Adrenal gland (tissue), 5 donors: ENCODE measurements at regions not wholly inside any gene's neighbourhood (a gene's known extent, or its start where the extent isn't known, plus 50 kb on each side); places are given as distances from the start of the nearest gene placed in this dataset.

Source experiments
- POLR2A ChIP-seq, 2 donors: fragments of 450-650 bp; IDR thresholded peaks; one replicate each; pipeline ENCODE4 v1.6.1; 2017; ENCODE audit warnings: antibody characterized with exemption in 2 of 2, mild to moderate bottlenecking in 2 of 2, moderate library complexity in 1 of 2
- TF ChIP-seq, protein P1 (sequence below), 6 experiments: fragments of 450-650 bp in 4 of 6; fragments of 200-600 bp in 2 of 6; sonication (generic) in 1 of 6; IDR thresholded peaks; 1 replicate in 5 of 6; 2 replicates in 1 of 6; pipeline versions ENCODE4 v1.5.1 to v1.8.0; 2016 to 2021; ENCODE audit warnings: antibody characterized with exemption in 6 of 6, mild to moderate bottlenecking in 2 of 6, moderate library complexity in 1 of 6
- donor health status: DM: no; HTN: no; CAD: no.

DNA sequence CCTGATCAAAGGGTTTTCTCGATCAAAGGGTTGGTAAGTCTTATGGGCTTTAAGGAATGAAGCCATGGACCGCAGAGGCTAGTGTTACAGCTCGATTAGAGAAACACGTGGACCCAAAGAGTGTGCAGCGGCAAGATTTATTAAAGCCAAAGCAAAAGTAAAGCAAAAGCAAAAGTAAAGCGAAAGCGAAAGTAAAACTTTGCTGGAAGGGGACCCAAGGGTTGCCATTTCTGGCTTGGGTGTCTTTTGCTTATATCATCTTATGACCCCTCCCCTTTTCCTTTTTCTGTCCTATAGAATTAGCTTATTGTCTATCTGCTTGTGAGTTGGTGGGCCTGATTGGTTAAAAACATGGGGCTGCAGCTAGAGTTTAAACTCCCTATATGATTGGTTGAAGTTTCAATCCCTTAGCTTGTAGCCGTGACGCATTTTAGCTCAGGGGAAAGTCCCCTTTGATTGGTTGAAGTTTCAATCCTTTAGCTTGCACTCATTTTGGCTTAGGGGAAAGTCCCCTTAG, 957.0 kb downstream of the AMY1C start:
- TF ChIP-seq, protein P1, sequence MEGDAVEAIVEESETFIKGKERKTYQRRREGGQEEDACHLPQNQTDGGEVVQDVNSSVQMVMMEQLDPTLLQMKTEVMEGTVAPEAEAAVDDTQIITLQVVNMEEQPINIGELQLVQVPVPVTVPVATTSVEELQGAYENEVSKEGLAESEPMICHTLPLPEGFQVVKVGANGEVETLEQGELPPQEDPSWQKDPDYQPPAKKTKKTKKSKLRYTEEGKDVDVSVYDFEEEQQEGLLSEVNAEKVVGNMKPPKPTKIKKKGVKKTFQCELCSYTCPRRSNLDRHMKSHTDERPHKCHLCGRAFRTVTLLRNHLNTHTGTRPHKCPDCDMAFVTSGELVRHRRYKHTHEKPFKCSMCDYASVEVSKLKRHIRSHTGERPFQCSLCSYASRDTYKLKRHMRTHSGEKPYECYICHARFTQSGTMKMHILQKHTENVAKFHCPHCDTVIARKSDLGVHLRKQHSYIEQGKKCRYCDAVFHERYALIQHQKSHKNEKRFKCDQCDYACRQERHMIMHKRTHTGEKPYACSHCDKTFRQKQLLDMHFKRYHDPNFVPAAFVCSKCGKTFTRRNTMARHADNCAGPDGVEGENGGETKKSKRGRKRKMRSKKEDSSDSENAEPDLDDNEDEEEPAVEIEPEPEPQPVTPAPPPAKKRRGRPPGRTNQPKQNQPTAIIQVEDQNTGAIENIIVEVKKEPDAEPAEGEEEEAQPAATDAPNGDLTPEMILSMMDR (IDR thresholded peaks at IDR 0.05), result no peak
- no peak for TF ChIP-seq POLR2A (IDR thresholded peaks at IDR 0.05)
